ENCODE measurements at regions not wholly inside any gene's neighbourhood (a gene's known extent, or its start where the extent isn't known, plus 50 kb on each side); places are given as distances from the start of the nearest gene placed in this dataset.

GRCh38 chr6:104639668-104640067 lies 220.1 kb downstream of the HACE1 start:
- TF ChIP-seq REST (IDR thresholded peaks at IDR 0.05) (no peak), CTCF (IDR thresholded peaks at IDR 0.05; ENCODE audit: low read depth, low read length, missing input control) (no peak), FOXA2 (IDR thresholded peaks at IDR 0.05) (no peak), EGR1 (IDR thresholded peaks at IDR 0.05; ENCODE audit: low read depth in 2 of 2) (no peak), YY1 (IDR thresholded peaks at IDR 0.05) (no peak), ATF3 (IDR thresholded peaks at IDR 0.05) (no peak), RAD21 (IDR thresholded peaks at IDR 0.05) (no peak), FOXA1 (IDR thresholded peaks at IDR 0.05) (no peak), JUND (IDR thresholded peaks at IDR 0.05) (no peak), ZBTB33 (IDR thresholded peaks at IDR 0.05) (no peak), TAF1 (conservative IDR thresholded peaks at IDR 0.05) (no peak)
- DNase-seq (ENCODE audit: low spot score): no peak
- Histone ChIP-seq H3K27me3 (ENCODE audit: control insufficient read depth in 4 of 4, insufficient read depth in 4 of 4, low read length in 3 of 4) (no peaks in the 10 kb centered on the region), H3K4me1 (ENCODE audit: control insufficient read depth in 4 of 4, insufficient read depth in 4 of 4, low read length in 3 of 4) (no peaks in the 10 kb centered on the region), H3K36me3 (ENCODE audit: control insufficient read depth in 4 of 4, insufficient read depth in 3 of 4, low read depth in 1 of 4, low read length in 3 of 4) (no peaks in the 10 kb centered on the region), H3K4me3 (ENCODE audit: low read depth in 1 of 3, low read length in 3 of 3) (no peak overlapping the region), H3K9ac (ENCODE audit: low read depth in 1 of 2, low read length in 2 of 2) (no peak overlapping the region), H3K27ac (ENCODE audit: low read depth in 1 of 2, low read length in 2 of 2) (no peak overlapping the region), H3K9me3 (ENCODE audit: control insufficient read depth in 4 of 4, low read length in 3 of 4) (no peaks in the 10 kb centered on the region)

GRCh38 chr6:104638841-104639290 lies 220.9 kb downstream of the HACE1 start:
- Histone ChIP-seq H3K4me1 (ENCODE audit: control insufficient read depth in 4 of 4, insufficient read depth in 4 of 4, low read length in 3 of 4) (no peaks in the 10 kb centered on the region), H3K4me3 (ENCODE audit: low read depth in 1 of 3, low read length in 3 of 3) (no peak overlapping the region), H3K36me3 (ENCODE audit: control insufficient read depth in 4 of 4, insufficient read depth in 3 of 4, low read depth in 1 of 4, low read length in 3 of 4) (no peaks in the 10 kb centered on the region), H3K27ac (ENCODE audit: low read depth in 1 of 2, low read length in 2 of 2) (no peak overlapping the region), H3K9ac (ENCODE audit: low read depth in 1 of 2, low read length in 2 of 2) (no peak overlapping the region), H3K27me3 (ENCODE audit: control insufficient read depth in 4 of 4, insufficient read depth in 4 of 4, low read length in 3 of 4) (no peaks in the 10 kb centered on the region), H3K9me3 (ENCODE audit: control insufficient read depth in 4 of 4, low read length in 3 of 4) (no peaks in the 10 kb centered on the region)
- no peak for DNase-seq (ENCODE audit: low spot score)
- TF ChIP-seq FOXA1 (IDR thresholded peaks at IDR 0.05) (no peak), HNF4A (conservative IDR thresholded peaks at IDR 0.05) (no peak), SP1 (IDR thresholded peaks at IDR 0.05) (no peak), MAX (IDR thresholded peaks at IDR 0.05) (no peak), GABPA (IDR thresholded peaks at IDR 0.05 in 1 of 2, conservative IDR thresholded peaks at IDR 0.05 in 1 of 2) (no peak), EGR1 (IDR thresholded peaks at IDR 0.05; ENCODE audit: low read depth in 2 of 2) (no peak)
- 67% methylated on average over 4 of the region's 4 CpGs for WGBS

Measured in liver (tissue), 8 donors.